HCT116 (cell line): ENCODE measurements at regions not wholly inside any gene's neighbourhood (a gene's known extent, or its start where the extent isn't known, plus 50 kb on each side); places are given as distances from the start of the nearest gene placed in this dataset.

Experiments
- ATAC-seq: fragments of 200-7000 bp; cut with Tn5 transposase; 2 replicates; pipeline ENCODE4 v1.9.1; 2020; ENCODE audit warnings: mild to moderate bottlenecking, moderate library complexity
- BruUV-seq: library from RNA; stranded (reverse); fragments of 400-500 nt; replicated peaks from 2 replicates; lab custom pipeline; 2021; lab: Mats Ljungman, UMichigan
- CTCF ChIA-PET: fragments of 300-600 bp; sonication (Branson Sonifier 250); formaldehyde crosslinking; loops from one replicate; lab custom pipeline; 2021; ENCODE audit warnings: antibody characterized with exemption; lab: Charles Lee
- POLR2A ChIA-PET: fragments of 300-600, 350-600 bp; sonication (Branson Sonifier 250); formaldehyde crosslinking; loops from one replicate; lab custom pipeline; 2021; ENCODE audit warnings: antibody characterized with exemption; lab: Charles Lee
- RAD21 ChIA-PET, 2 experiments: fragments of 300-600 bp; sonication (Branson Sonifier 250); formaldehyde crosslinking; loops; one replicate each; lab custom pipeline; 2023; ENCODE audit warnings: low total read pairs in 2 of 2; ENCODE audit not compliant: uncharacterized antibody in 2 of 2, unreplicated experiment in 2 of 2, low non-redundant PET in 1 of 2; lab: Charles Lee
- DNase-seq: peaks from one replicate; pipeline ENCODE4 v3.0.0-alpha.2; 2010; ENCODE audit warnings: low read depth, low spot score
- H2AFZ ChIP-seq: fragments of 200-600 bp; shearing (Covaris generic), sonication (generic); 2 replicates; pipeline ENCODE4 v1.6.1; 2017; ENCODE audit warnings: low read depth, mixed run types, mixed read lengths, antibody characterized with exemption, low read length; ENCODE audit not compliant: poor library complexity, severe bottlenecking
- H3K27ac ChIP-seq: 2 replicates; pipeline ENCODE4 v1.5.1; 2012; ENCODE audit warnings: low read depth, low read length
- H3K27me3 ChIP-seq: fragments of 200-600 bp; sonication (generic); 2 replicates; pipeline ENCODE4 v1.6.1; 2016; ENCODE audit warnings: mixed run types, low read length, mixed read lengths; ENCODE audit not compliant: insufficient read depth
- H3K36me3 ChIP-seq, 2 experiments: fragments of 200-500 bp in 1 of 2; fragments of 200-600 bp in 1 of 2; sonication (Bioruptor generic) in 1 of 2; sonication (generic) in 1 of 2; 2 replicates each; pipeline versions ENCODE4 v1.5.1 to v1.6.1; 2014 to 2016; ENCODE audit warnings: low read length in 2 of 2, inconsistent platforms in 1 of 2, mixed read lengths in 1 of 2, mixed run types in 1 of 2; ENCODE audit not compliant: insufficient read depth in 2 of 2, control insufficient read depth in 1 of 2
- H3K4me1 ChIP-seq, 2 experiments: fragments of 200-600 bp in 1 of 2; sonication (generic) in 1 of 2; 2 replicates each; pipeline versions ENCODE4 v1.5.1 to v1.6.1; 2012 to 2017; ENCODE audit warnings: low read length in 2 of 2, inconsistent platforms in 1 of 2, mild to moderate bottlenecking in 1 of 2, mixed read lengths in 1 of 2, mixed run types in 1 of 2, moderate library complexity in 1 of 2; ENCODE audit not compliant: insufficient read depth in 2 of 2, control insufficient read depth in 1 of 2
- H3K4me2 ChIP-seq: fragments of 200-600 bp; sonication (generic); 2 replicates; pipeline ENCODE4 v1.6.1; 2017; ENCODE audit warnings: mixed run types, low read length, mixed read lengths
- H3K4me3 ChIP-seq, 2 experiments: fragments of 200-600 bp in 1 of 2; sonication (generic) in 1 of 2; replicated peaks in 1 of 2; 2 replicates each; pipeline ENCODE4 v1.5.1; 2011 to 2016; ENCODE audit warnings: low read length in 2 of 2, control low read depth in 1 of 2, low read depth in 1 of 2, mild to moderate bottlenecking in 1 of 2, mixed read lengths in 1 of 2, mixed run types in 1 of 2
- H3K79me2 ChIP-seq: fragments of 200-600 bp; sonication (generic); 2 replicates; pipeline ENCODE4 v1.6.1; 2017; ENCODE audit warnings: mild to moderate bottlenecking, mixed run types, low read length, moderate library complexity, mixed read lengths; ENCODE audit not compliant: insufficient read depth
- H3K9ac ChIP-seq: fragments of 200-600 bp; sonication (generic); 2 replicates; pipeline ENCODE4 v1.6.1; 2016; ENCODE audit warnings: low read length, mixed read lengths
- H3K9me2 ChIP-seq: fragments of 200-600 bp; sonication (generic), shearing (Covaris generic); 2 replicates; pipeline ENCODE4 v1.6.1; 2017; ENCODE audit warnings: mixed run types, mild to moderate bottlenecking, moderate library complexity; ENCODE audit not compliant: insufficient read depth
- H3K9me3 ChIP-seq, 2 experiments: fragments of 200-500 bp in 1 of 2; fragments of 200-600 bp in 1 of 2; sonication (Bioruptor generic) in 1 of 2; sonication (generic) in 1 of 2; 2 replicates each; pipeline ENCODE4 v1.6.1; 2014 to 2017; ENCODE audit warnings: low read length in 2 of 2, mixed read lengths in 2 of 2, inconsistent platforms in 1 of 2, low read depth in 1 of 2, mild to moderate bottlenecking in 1 of 2, mixed run types in 1 of 2, moderate library complexity in 1 of 2; ENCODE audit not compliant: control insufficient read depth in 1 of 2, insufficient read depth in 1 of 2
- H4K20me1 ChIP-seq: fragments of 200-600 bp; sonication (generic), shearing (Covaris generic); 2 replicates; pipeline ENCODE4 v1.6.1; 2017; ENCODE audit warnings: mixed run types, mild to moderate bottlenecking, moderate library complexity; ENCODE audit not compliant: insufficient read depth
- ATF3 ChIP-seq: IDR thresholded peaks from 2 replicates; pipeline ENCODE4 v1.6.1; 2012
- CBX3 ChIP-seq: IDR thresholded peaks from 2 replicates; pipeline ENCODE4 v1.6.1; 2012; ENCODE audit warnings: low read depth
- CEBPB ChIP-seq: IDR thresholded peaks from 2 replicates; pipeline ENCODE4 v1.6.1; 2012; ENCODE audit warnings: low read depth
- CTCF ChIP-seq, 3 experiments: fragments of 200-600 bp in 1 of 3; sonication (generic) in 1 of 3; IDR thresholded peaks in 2 of 3; conservative IDR thresholded peaks in 1 of 3; 2 replicates each; pipeline ENCODE4 v1.5.1; 2012 to 2017; ENCODE audit warnings: low read depth in 2 of 3, low read length in 2 of 3, antibody characterized with exemption in 1 of 3, borderline replicate concordance in 1 of 3, control low read depth in 1 of 3, mild to moderate bottlenecking in 1 of 3, mixed read lengths in 1 of 3, mixed run types in 1 of 3, moderate library complexity in 1 of 3; ENCODE audit not compliant: insufficient read depth in 1 of 3
- EGR1 ChIP-seq: IDR thresholded peaks from 2 replicates; pipeline ENCODE4 v1.6.1; 2012; ENCODE audit warnings: low read depth
- ELF1 ChIP-seq: IDR thresholded peaks from 2 replicates; pipeline ENCODE4 v1.6.1; 2012; ENCODE audit warnings: low read depth, borderline replicate concordance
- EZH2 ChIP-seq: fragments of 200-600 bp; sonication (generic); IDR thresholded peaks from 2 replicates; pipeline ENCODE4 v1.6.1; 2017; ENCODE audit warnings: antibody characterized with exemption, mixed run types
- JUND ChIP-seq: IDR thresholded peaks from 2 replicates; pipeline ENCODE4 v1.6.1; 2012
- POLR2AphosphoS5 ChIP-seq: IDR thresholded peaks from 2 replicates; pipeline ENCODE4 v1.6.1; 2011; ENCODE audit warnings: mild to moderate bottlenecking, low read depth, low read length, moderate library complexity
- RAD21 ChIP-seq: IDR thresholded peaks from 2 replicates; pipeline ENCODE4 v1.6.1; 2012; ENCODE audit warnings: low read depth, mild to moderate bottlenecking
- SIN3A ChIP-seq: IDR thresholded peaks from 2 replicates; pipeline ENCODE4 v1.6.1; 2012; ENCODE audit warnings: low read depth
- SP1 ChIP-seq: IDR thresholded peaks from 2 replicates; pipeline ENCODE4 v1.6.1; 2012; ENCODE audit warnings: low read depth
- SRF ChIP-seq: IDR thresholded peaks from 2 replicates; pipeline ENCODE4 v1.6.1; 2012; ENCODE audit warnings: low read depth
- TCF7L2 ChIP-seq: IDR thresholded peaks from 2 replicates; pipeline ENCODE4 v1.7.0; 2011; ENCODE audit warnings: borderline replicate concordance, inconsistent platforms; ENCODE audit not compliant: insufficient read depth, insufficient read length; ENCODE audit errors: extremely low read depth
- YY1 ChIP-seq: IDR thresholded peaks from 2 replicates; pipeline ENCODE4 v1.6.1; 2011; ENCODE audit warnings: low read length, low read depth, moderate library complexity, mild to moderate bottlenecking; ENCODE audit not compliant: insufficient replicate concordance; ENCODE audit errors: extremely low read depth
- ZNF274 ChIP-seq: fragments of 200-500 bp; sonication (Bioruptor generic); IDR thresholded peaks from 2 replicates; pipeline ENCODE4 v1.6.1; 2014; ENCODE audit warnings: mild to moderate bottlenecking, low read depth, low read length, inconsistent platforms
- intact Hi-C: fragments of 100-400 bp; cut with micrococcal nuclease; formaldehyde crosslinking; loops from 2 replicates; pipeline ENCODE4 v1.10.0; 2022

GRCh38 chr17:68760141-68760475 lies 158.9 kb upstream of the FAM20A start:
- Histone ChIP-seq H3K4me1 (peaks cover 8 to 15% of the 10 kb centered on the region in 2 experiments; a peak in 3 of 4 replicates), H4K20me1 (no peaks in the 10 kb centered on the region), H3K79me2 (no peaks in the 10 kb centered on the region), H3K36me3 (no peaks in the 10 kb centered on the region), H3K9me3 (no peaks in the 10 kb centered on the region), H3K9me2 (no peaks in the 10 kb centered on the region), H2AFZ (peak overlapping the region; percentile 33), H3K9ac (no peak overlapping the region), H3K27ac (no peak overlapping the region), H3K27me3 (no peaks in the 10 kb centered on the region), H3K4me2 (peak overlapping the region; percentile 78), H3K4me3 (no peak overlapping the region)
- no peak for TF ChIP-seq YY1
- TF ChIP-seq CBX3, result no peak
- no peak for TF ChIP-seq RAD21
- TF ChIP-seq CTCF (IDR thresholded peaks at IDR 0.05 in 2 of 3, conservative IDR thresholded peaks at IDR 0.05 in 1 of 3; ENCODE audit: borderline replicate concordance in 1 of 3, insufficient read depth in 1 of 3, low read depth in 2 of 3, low read length in 2 of 3), result no peak
- no peak for TF ChIP-seq POLR2AphosphoS5
- TF ChIP-seq JUND, result no peak
- no peak for TF ChIP-seq ELF1
- TF ChIP-seq ATF3, result no peak
- no peak for TF ChIP-seq EGR1
- TF ChIP-seq ZNF274, result no peak
- TF ChIP-seq TCF7L2, result no peak
- no peak for TF ChIP-seq SIN3A
- no peak for TF ChIP-seq SP1
- no peak for TF ChIP-seq SRF
- no peak for TF ChIP-seq CEBPB
- no peak for TF ChIP-seq EZH2
- no peak for DNase-seq
- ATAC-seq, result peak; percentile 4; the same call in 1 of the 2 replicates
- ChIA-PET POLR2A (no interaction called here), RAD21 (interaction anchor here in 1 of 2 experiments (0.6 kb wide), 1 partner anchor 332 kb away, joined by 3 read pairs; no protein-coding TSS in a partner anchor), CTCF (interaction anchor here (1.1 to 1.9 kb wide), 4 partner anchors 19 to 361 kb away, joined by 3 to 10 read pairs (median 4); no protein-coding TSS in a partner anchor)
- BruUV-seq, result no TSS peak
- intact Hi-C loops, result loop anchor here (1.0 to 10.0 kb wide), 4 partner anchors 226 to 1043 kb away; partner anchors contain the start of gene NOL11
